ENCODE measurements at regions not wholly inside any gene's neighbourhood (a gene's known extent, or its start where the extent isn't known, plus 50 kb on each side); places are given as distances from the start of the nearest gene placed in this dataset.

GRCh38 chr6:6729971-6730370 is 141.5 kb downstream of the LY86 start:
- Mint-ChIP-seq H3K36me3 (ENCODE audit: low read depth) (no peaks in the 10 kb centered on the region; the same call in 2 of the 3 replicates), H3K4me1 (peaks cover 31% of the 10 kb centered on the region), H3K9me3 (no peaks in the 10 kb centered on the region), H3K27ac (no peak overlapping the region), H3K4me3 (no peak overlapping the region), H3K27me3 (ENCODE audit: insufficient read depth, low read depth, poor library complexity) (peaks cover 13% of the 10 kb centered on the region)
- TF ChIP-seq ZNF114 (CRISPR knock-in tag; IDR thresholded peaks at IDR 0.05) (no peak), EZH2phosphoT487 (IDR thresholded peaks at IDR 0.05; ENCODE audit: unreplicated experiment) (no peak), EZH2 (IDR thresholded peaks at IDR 0.05; ENCODE audit: low read depth, unreplicated experiment) (no peak), STAT1 (IDR thresholded peaks at IDR 0.05; ENCODE audit: unreplicated experiment) (no peak), CTCF (conservative IDR thresholded peaks at IDR 0.05; ENCODE audit: low read depth in 2 of 2) (no peak), ETS1 (IDR thresholded peaks at IDR 0.05) (no peak), ZNF462 (CRISPR knock-in tag; IDR thresholded peaks at IDR 0.05) (no peak), ZNF331 (CRISPR knock-in tag; IDR thresholded peaks at IDR 0.05; ENCODE audit: low read depth) (no peak), NANOG (IDR thresholded peaks at IDR 0.05; ENCODE audit: borderline replicate concordance) (no peak), REST (IDR thresholded peaks at IDR 0.05; ENCODE audit: unreplicated experiment) (no peak), JUNB (IDR thresholded peaks at IDR 0.05; ENCODE audit: unreplicated experiment) (no peak), CREB1 (CRISPR knock-in tag; IDR thresholded peaks at IDR 0.05; ENCODE audit: low read depth) (no peak), POLR2AphosphoS5 (IDR thresholded peaks at IDR 0.05; ENCODE audit: low read depth) (no peak)
- no peaks in the 10 kb centered on the region for H4K20me1 ChIP-seq (replicated peaks; ENCODE audit: insufficient read depth)
- H3K27ac ChIP-seq (ENCODE audit: low read depth), result no peak overlapping the region
- peaks cover 21% of the 10 kb centered on the region for H3K4me1 ChIP-seq (ENCODE audit: insufficient read depth)
- ATAC-seq (no peak), DNase-seq (ENCODE audit: low spot score) (no peak)
- no peaks in the 10 kb centered on the region for H3K36me3 ChIP-seq (ENCODE audit: insufficient read depth)
- no peaks in the 10 kb centered on the region for H3F3A ChIP-seq (replicated peaks; ENCODE audit: low read depth)
- H3K27me3 ChIP-seq (ENCODE audit: insufficient read depth), result no peaks in the 10 kb centered on the region; the same call in 1 of the 2 replicates
- no peaks in the 10 kb centered on the region for H3K9me2 ChIP-seq (ENCODE audit: insufficient read depth)
- H2AFZ ChIP-seq, result no peak overlapping the region
- no peaks in the 10 kb centered on the region for H3K79me2 ChIP-seq (replicated peaks; ENCODE audit: insufficient read depth)
- H3K4me3 ChIP-seq, result no peak overlapping the region
- no peak overlapping the region for H3K4me2 ChIP-seq
